ENCODE measurements at regions not wholly inside any gene's neighbourhood (a gene's known extent, or its start where the extent isn't known, plus 50 kb on each side); places are given as distances from the start of the nearest gene placed in this dataset.

- no peak for TF ChIP-seq TCF12 (IDR thresholded peaks at IDR 0.05; ENCODE audit: low read depth)
- peak; percentile 17; the same call in 1 of the 2 replicates for TF ChIP-seq EP300 (IDR thresholded peaks at IDR 0.05; ENCODE audit: borderline replicate concordance)
- TF ChIP-seq REST (IDR thresholded peaks at IDR 0.05; ENCODE audit: low read depth), result no peak
- TF ChIP-seq RAD21 (IDR thresholded peaks at IDR 0.05; ENCODE audit: low read depth), result no peak
- no peak for TF ChIP-seq EGR1 (IDR thresholded peaks at IDR 0.05)
- no peak; the same call in 1 of the 2 replicates for TF ChIP-seq TEAD4 (IDR thresholded peaks at IDR 0.05)
- TF ChIP-seq TAF1 (IDR thresholded peaks at IDR 0.05; ENCODE audit: low read depth), result no peak
- no peak for TF ChIP-seq NFIC (IDR thresholded peaks at IDR 0.05)
- no peak for TF ChIP-seq ZBTB7A (IDR thresholded peaks at IDR 0.05; ENCODE audit: low read depth)
- TF ChIP-seq MAX (IDR thresholded peaks at IDR 0.05), result no peak
- 0 out of 2 replicates have a peak, but pooled peaks have one; percentile 54 for TF ChIP-seq CEBPB (IDR thresholded peaks at IDR 0.05)
- TF ChIP-seq FOXM1 (IDR thresholded peaks at IDR 0.05; ENCODE audit: borderline replicate concordance, low read depth), result no peak
- TF ChIP-seq USF1 (IDR thresholded peaks at IDR 0.05), result no peak
- TF ChIP-seq CREB1 (IDR thresholded peaks at IDR 0.05; ENCODE audit: low read depth), result no peak
Observed at GRCh38 chr20:53706008-53706465, 112.4 kb upstream of the ZNF217 start.

All from Ishikawa (cell line).